Left lung (tissue), 4 donors: ENCODE measurements at regions not wholly inside any gene's neighbourhood (a gene's known extent, or its start where the extent isn't known, plus 50 kb on each side); places are given as distances from the start of the nearest gene placed in this dataset.

Experiments used
- ATAC-seq: fragments of 200-7000 bp; cut with Tn5 transposase; one replicate; pipeline ENCODE4 v1.9.1; 2020; ENCODE audit warnings: moderate library complexity
- DNase-seq, 4 donors: peaks; one replicate each; pipeline ENCODE4 v3.0.0-alpha.2; 2013 to 2020
- H3K27ac ChIP-seq, 2 donors: fragments of 200-600 bp; sonication (generic) in 1 of 2; one replicate each; pipeline versions ENCODE4 v1.5.0 to v1.8.0; 2020 to 2021
- H3K27me3 ChIP-seq, 2 donors: fragments of 200-600 bp; sonication (generic) in 1 of 2; one replicate each; pipeline versions ENCODE4 v1.5.0 to v1.8.0; 2020 to 2021
- H3K36me3 ChIP-seq, 2 donors: fragments of 200-600 bp; sonication (generic) in 1 of 2; one replicate each; pipeline versions ENCODE4 v1.5.0 to v1.8.0; 2020 to 2021
- H3K4me1 ChIP-seq, 2 donors: fragments of 200-600 bp; one replicate each; pipeline ENCODE4 v1.8.0; 2021
- H3K4me3 ChIP-seq, 2 donors: fragments of 200-600 bp; sonication (generic) in 1 of 2; one replicate each; pipeline versions ENCODE4 v1.5.0 to v1.8.0; 2020 to 2021; ENCODE audit warnings: mild to moderate bottlenecking in 1 of 2
- H3K9me3 ChIP-seq, 2 donors: fragments of 200-600 bp; sonication (generic) in 1 of 2; one replicate each; pipeline versions ENCODE4 v1.5.0 to v1.8.0; 2020 to 2021
- intact Hi-C, 2 donors: fragments of 100-400 bp; cut with DNase I; formaldehyde crosslinking; loops; one replicate each; pipeline versions ENCODE4 v1.11.2 to v1.14.2; 2022
- TF ChIP-seq, protein P1 (sequence below), 2 donors: fragments of 200-600 bp; sonication (generic) in 1 of 2; IDR thresholded peaks; one replicate each; pipeline versions ENCODE4 v1.5.0 to v1.8.0; 2021; ENCODE audit warnings: antibody characterized with exemption in 2 of 2
- donor health status: DM: no; HTN: yes; CAD: no.
- donor health status: DM: no; HTN: no; CAD: no.

DNA sequence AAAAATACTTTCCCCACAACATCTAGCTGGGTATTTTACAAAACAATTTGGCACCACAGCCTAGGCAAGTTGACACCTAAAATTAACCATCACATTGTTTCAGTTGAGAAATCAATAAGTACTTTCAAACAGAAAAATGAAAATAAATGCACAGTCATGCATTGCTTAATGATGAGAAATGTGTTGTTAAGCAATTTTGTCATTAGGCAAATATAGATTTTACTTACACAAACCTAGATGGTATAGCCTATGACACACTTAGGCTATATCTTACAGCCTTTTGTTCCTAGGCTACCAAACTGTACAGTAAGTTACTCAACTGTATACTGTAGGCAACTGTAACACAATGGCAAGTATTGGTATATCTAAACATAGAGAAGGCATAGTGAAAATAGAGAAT is 608.6 kb upstream of the BCHE start:
- H3K9me3 ChIP-seq: peaks cover 0 to 7% of the 10 kb centered on the region in 2 donors
- TF ChIP-seq, protein P1, sequence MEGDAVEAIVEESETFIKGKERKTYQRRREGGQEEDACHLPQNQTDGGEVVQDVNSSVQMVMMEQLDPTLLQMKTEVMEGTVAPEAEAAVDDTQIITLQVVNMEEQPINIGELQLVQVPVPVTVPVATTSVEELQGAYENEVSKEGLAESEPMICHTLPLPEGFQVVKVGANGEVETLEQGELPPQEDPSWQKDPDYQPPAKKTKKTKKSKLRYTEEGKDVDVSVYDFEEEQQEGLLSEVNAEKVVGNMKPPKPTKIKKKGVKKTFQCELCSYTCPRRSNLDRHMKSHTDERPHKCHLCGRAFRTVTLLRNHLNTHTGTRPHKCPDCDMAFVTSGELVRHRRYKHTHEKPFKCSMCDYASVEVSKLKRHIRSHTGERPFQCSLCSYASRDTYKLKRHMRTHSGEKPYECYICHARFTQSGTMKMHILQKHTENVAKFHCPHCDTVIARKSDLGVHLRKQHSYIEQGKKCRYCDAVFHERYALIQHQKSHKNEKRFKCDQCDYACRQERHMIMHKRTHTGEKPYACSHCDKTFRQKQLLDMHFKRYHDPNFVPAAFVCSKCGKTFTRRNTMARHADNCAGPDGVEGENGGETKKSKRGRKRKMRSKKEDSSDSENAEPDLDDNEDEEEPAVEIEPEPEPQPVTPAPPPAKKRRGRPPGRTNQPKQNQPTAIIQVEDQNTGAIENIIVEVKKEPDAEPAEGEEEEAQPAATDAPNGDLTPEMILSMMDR (IDR thresholded peaks at IDR 0.05): no peak
- ATAC-seq: no peak
- H3K4me1 ChIP-seq: no peaks in the 10 kb centered on the region
- H3K27ac ChIP-seq: no peak overlapping the region
- no peaks in the 10 kb centered on the region for H3K27me3 ChIP-seq
- no peaks in the 10 kb centered on the region for H3K36me3 ChIP-seq
- H3K4me3 ChIP-seq: no peak overlapping the region
- no peak for DNase-seq
- intact Hi-C loops: no loop called here

GRCh38 chr3:166444756-166445155 is 607.5 kb upstream of the BCHE start:
- Histone ChIP-seq H3K27ac (no peak overlapping the region), H3K9me3 (peaks cover 0 to 7% of the 10 kb centered on the region in 2 donors), H3K4me3 (no peak overlapping the region), H3K36me3 (no peaks in the 10 kb centered on the region), H3K27me3 (no peaks in the 10 kb centered on the region), H3K4me1 (no peaks in the 10 kb centered on the region)
- peak in 1 of 4 donors; percentile 44 for DNase-seq
- TF ChIP-seq, protein P1 (IDR thresholded peaks at IDR 0.05): no peak
- no peak for ATAC-seq
- intact Hi-C loops: no loop called here

- ATAC-seq (no peak), DNase-seq (no peak)
- TF ChIP-seq, protein P1 (IDR thresholded peaks at IDR 0.05): no peak
- Histone ChIP-seq H3K36me3 (no peaks in the 10 kb centered on the region), H3K4me1 (no peaks in the 10 kb centered on the region), H3K27ac (no peak overlapping the region), H3K27me3 (no peaks in the 10 kb centered on the region), H3K4me3 (no peak overlapping the region), H3K9me3 (peaks cover 0 to 7% of the 10 kb centered on the region in 2 donors)
- intact Hi-C loops: no loop called here
These were observed 607.1 kb upstream of the BCHE start for GRCh38 chr3:166444336-166444735.

GRCh38 chr3:166435469-166436057 is 598.3 kb upstream of the BCHE start:
- intact Hi-C loops: no loop called here
- DNase-seq (no peak), ATAC-seq (no peak)
- Histone ChIP-seq H3K36me3 (no peaks in the 10 kb centered on the region), H3K4me3 (no peak overlapping the region), H3K4me1 (no peaks in the 10 kb centered on the region), H3K27me3 (no peaks in the 10 kb centered on the region), H3K9me3 (no peaks in the 10 kb centered on the region), H3K27ac (no peak overlapping the region)
- TF ChIP-seq, protein P1 (IDR thresholded peaks at IDR 0.05): no peak

DNA sequence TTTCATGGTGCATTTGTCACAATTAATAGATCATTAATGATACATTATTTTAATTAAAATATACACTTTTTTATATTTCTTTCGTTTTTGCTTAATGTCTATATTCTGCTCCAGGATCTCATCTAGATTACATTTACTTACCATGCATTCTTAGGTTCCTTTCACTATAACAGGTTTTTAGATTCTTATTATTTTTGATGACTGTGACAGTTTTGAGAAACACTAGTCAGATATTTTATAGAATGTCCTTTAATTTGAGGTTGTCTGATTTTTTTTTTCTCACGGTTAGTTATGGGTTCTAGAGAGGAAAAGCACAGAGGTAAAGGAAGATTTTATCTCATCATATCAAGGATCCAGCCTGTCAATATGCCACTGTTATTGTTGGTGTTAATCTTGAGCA is 595.8 kb upstream of the BCHE start:
- no peak for DNase-seq

More for the DNA sequence above, 595.8 kb upstream of the BCHE start:
- Histone ChIP-seq H3K27ac (no peak overlapping the region), H3K27me3 (no peaks in the 10 kb centered on the region), H3K4me1 (no peaks in the 10 kb centered on the region), H3K4me3 (no peak overlapping the region), H3K36me3 (no peaks in the 10 kb centered on the region), H3K9me3 (no peaks in the 10 kb centered on the region)
- TF ChIP-seq, protein P1 (IDR thresholded peaks at IDR 0.05): no peak
- intact Hi-C loops: no loop called here
- ATAC-seq: no peak
